ENCODE measurements at regions not wholly inside any gene's neighbourhood (a gene's known extent, or its start where the extent isn't known, plus 50 kb on each side); places are given as distances from the start of the nearest gene placed in this dataset.
"Not testable (repeated sequence)": the region's sequence is repeated elsewhere in the genome, so short reads cannot be mapped to it uniquely, and the experiment has no call there.

DNA sequence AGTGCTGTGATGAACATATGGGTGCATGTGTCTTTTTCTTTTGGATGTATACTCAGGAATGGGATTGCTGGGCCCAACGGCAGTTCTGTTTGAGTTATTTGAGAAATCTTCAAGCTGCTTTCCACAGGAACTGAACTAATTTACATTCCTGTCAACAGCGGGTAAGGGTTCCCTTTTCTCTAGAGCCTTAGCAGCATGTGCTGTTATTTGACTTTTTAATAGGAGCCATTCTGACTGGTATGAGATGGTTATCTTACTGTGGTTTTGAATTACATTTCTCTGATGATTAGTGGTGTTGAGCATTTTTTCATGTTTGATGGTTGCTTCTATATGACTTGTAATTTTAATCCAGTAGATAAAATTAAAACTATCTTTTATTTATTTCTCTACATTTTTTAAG lies 1168.6 kb upstream of the ALCAM start:
- H3K27ac ChIP-seq, result no peak overlapping the region
- no peaks in the 10 kb centered on the region for H3K9me3 ChIP-seq
- no peaks in the 10 kb centered on the region for H3K36me3 ChIP-seq
- no peak overlapping the region for H3K4me3 ChIP-seq
- intact Hi-C loops (cut with DNase I; ENCODE audit: low total_unique reads), result no loop called here
- TF ChIP-seq POLR2A (IDR thresholded peaks at IDR 0.05), result no peak
- TF ChIP-seq, protein P1, sequence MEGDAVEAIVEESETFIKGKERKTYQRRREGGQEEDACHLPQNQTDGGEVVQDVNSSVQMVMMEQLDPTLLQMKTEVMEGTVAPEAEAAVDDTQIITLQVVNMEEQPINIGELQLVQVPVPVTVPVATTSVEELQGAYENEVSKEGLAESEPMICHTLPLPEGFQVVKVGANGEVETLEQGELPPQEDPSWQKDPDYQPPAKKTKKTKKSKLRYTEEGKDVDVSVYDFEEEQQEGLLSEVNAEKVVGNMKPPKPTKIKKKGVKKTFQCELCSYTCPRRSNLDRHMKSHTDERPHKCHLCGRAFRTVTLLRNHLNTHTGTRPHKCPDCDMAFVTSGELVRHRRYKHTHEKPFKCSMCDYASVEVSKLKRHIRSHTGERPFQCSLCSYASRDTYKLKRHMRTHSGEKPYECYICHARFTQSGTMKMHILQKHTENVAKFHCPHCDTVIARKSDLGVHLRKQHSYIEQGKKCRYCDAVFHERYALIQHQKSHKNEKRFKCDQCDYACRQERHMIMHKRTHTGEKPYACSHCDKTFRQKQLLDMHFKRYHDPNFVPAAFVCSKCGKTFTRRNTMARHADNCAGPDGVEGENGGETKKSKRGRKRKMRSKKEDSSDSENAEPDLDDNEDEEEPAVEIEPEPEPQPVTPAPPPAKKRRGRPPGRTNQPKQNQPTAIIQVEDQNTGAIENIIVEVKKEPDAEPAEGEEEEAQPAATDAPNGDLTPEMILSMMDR (IDR thresholded peaks at IDR 0.05), result no peak
- no peak for DNase-seq
- H3K27me3 ChIP-seq, result no peaks in the 10 kb centered on the region
- no peaks in the 10 kb centered on the region for H3K4me1 ChIP-seq

- no peaks in the 10 kb centered on the region for H3K4me1 ChIP-seq
- no peaks in the 10 kb centered on the region for H3K27me3 ChIP-seq
- H3K36me3 ChIP-seq, result no peaks in the 10 kb centered on the region
- H3K27ac ChIP-seq, result no peak overlapping the region
- TF ChIP-seq, protein P1 (IDR thresholded peaks at IDR 0.05), result no peak
- TF ChIP-seq POLR2A (IDR thresholded peaks at IDR 0.05), result no peak
- H3K9me3 ChIP-seq, result no peaks in the 10 kb centered on the region
- intact Hi-C loops (cut with DNase I; ENCODE audit: low total_unique reads), result no loop called here
- DNase-seq, result no peak
- no peak overlapping the region for H3K4me3 ChIP-seq
Observed at GRCh38 chr3:104206925-104207324, 1159.8 kb upstream of the ALCAM start.

DNA sequence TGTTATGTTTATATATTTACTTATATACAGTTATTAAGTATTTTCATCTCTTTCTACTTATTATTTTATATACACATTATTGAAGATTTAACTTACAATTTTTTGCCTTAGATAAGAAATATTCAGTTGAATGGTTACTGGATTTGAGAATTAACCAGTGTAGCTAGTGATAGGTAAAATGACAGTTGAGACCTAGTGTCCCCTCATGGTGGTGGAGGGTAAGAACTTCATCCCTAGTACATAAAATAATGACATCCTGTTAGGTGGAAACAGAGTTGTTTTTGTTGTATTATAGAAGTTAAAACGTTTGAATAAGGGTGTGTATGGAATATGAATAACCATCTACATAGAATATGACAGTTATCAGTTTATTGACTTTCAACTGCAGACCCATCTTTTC lies 1152.4 kb upstream of the ALCAM start:
- H3K27ac ChIP-seq, result no peak overlapping the region
- TF ChIP-seq, protein P1 (IDR thresholded peaks at IDR 0.05), result no peak
- no peak for TF ChIP-seq POLR2A (IDR thresholded peaks at IDR 0.05)
- no peak overlapping the region for H3K4me3 ChIP-seq
- intact Hi-C loops (cut with DNase I; ENCODE audit: low total_unique reads), result no loop called here
- H3K27me3 ChIP-seq, result no peaks in the 10 kb centered on the region
- H3K4me1 ChIP-seq, result no peaks in the 10 kb centered on the region
- H3K36me3 ChIP-seq, result no peaks in the 10 kb centered on the region
- DNase-seq, result no peak
- no peaks in the 10 kb centered on the region for H3K9me3 ChIP-seq

DNA sequence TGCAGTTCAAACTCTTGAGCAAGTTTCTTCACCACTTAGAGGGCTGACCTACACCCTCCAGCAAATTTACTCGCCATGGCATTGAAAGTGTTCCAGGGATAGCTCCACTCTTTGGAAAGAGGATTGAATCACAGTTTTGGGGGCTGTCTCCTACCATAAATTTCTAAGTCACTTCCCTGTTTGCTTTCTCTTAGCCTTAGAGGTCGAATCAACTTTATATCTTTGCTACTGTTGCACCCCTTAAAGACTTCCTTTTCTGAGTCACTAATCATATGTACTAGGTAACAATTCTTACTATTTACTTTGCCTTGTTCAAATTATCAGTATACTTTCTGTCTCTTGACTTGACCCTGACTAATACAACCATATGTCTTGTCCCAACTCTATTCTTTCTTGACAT lies 1151.8 kb upstream of the ALCAM start:
- Histone ChIP-seq H3K4me3 (no peak overlapping the region), H3K27ac (no peak overlapping the region), H3K27me3 (no peaks in the 10 kb centered on the region), H3K9me3 (no peaks in the 10 kb centered on the region), H3K36me3 (no peaks in the 10 kb centered on the region), H3K4me1 (no peaks in the 10 kb centered on the region)
- intact Hi-C loops (cut with DNase I; ENCODE audit: low total_unique reads), result no loop called here
- DNase-seq, result no peak
- no peak for TF ChIP-seq POLR2A (IDR thresholded peaks at IDR 0.05)
- TF ChIP-seq, protein P1 (IDR thresholded peaks at IDR 0.05), result no peak

GRCh38 chr3:104219046-104219445 lies 1147.7 kb upstream of the ALCAM start:
- DNase-seq; intact Hi-C loops (cut with DNase I; ENCODE audit: low total_unique reads); H3K4me1 ChIP-seq; H3K27ac ChIP-seq; H3K4me3 ChIP-seq; H3K9me3 ChIP-seq; H3K36me3 ChIP-seq; H3K27me3 ChIP-seq: not testable (repeated sequence)

DNA sequence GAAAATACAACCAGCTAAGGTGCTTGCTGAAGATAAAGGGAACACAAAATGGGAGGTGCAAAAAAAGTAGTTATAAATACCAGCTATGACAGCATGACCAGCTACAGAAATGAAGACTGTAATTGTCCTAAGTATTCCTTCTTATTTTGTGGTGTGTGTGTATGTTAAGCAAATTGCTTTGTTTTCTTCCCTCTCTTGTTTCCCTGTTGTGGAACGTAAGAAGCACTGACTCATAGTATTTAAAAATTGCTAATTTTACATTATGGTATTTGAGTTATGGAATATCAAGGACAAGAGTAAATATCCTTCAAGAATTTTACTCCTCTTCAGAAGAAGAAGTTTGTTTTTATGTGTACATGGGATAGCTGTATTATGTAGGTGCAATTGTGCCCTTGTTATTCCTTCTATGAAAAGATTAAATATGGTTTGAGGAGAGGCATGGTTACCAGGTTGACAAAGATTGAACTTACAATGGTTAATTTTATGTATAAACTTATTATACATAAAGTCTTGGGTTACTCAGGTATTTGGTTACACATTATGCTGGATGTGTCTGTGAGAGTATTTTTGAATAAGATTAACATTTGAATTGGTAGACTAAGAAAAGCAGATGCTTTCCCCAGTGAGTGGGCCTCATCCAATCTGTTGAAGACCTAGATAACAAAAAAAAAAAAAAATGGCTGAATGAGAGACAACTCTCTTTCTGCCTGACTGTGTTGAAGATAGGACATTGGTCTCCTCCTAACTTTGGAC lies 1132.1 kb upstream of the ALCAM start:
- no peaks in the 10 kb centered on the region for H3K4me1 ChIP-seq
- intact Hi-C loops (cut with DNase I; ENCODE audit: low total_unique reads), result no loop called here
- no peaks in the 10 kb centered on the region for H3K36me3 ChIP-seq
- TF ChIP-seq, protein P1 (IDR thresholded peaks at IDR 0.05), result no peak
- no peak for TF ChIP-seq POLR2A (IDR thresholded peaks at IDR 0.05)
- H3K27me3 ChIP-seq, result no peaks in the 10 kb centered on the region
- DNase-seq, result no peak
- no peak overlapping the region for H3K27ac ChIP-seq
- no peak overlapping the region for H3K4me3 ChIP-seq
- H3K9me3 ChIP-seq, result no peaks in the 10 kb centered on the region
